ENCODE measurements at regions not wholly inside any gene's neighbourhood (a gene's known extent, or its start where the extent isn't known, plus 50 kb on each side); places are given as distances from the start of the nearest gene placed in this dataset.
"Not testable (repeated sequence)": the region's sequence is repeated elsewhere in the genome, so short reads cannot be mapped to it uniquely, and the experiment has no call there.

DNA sequence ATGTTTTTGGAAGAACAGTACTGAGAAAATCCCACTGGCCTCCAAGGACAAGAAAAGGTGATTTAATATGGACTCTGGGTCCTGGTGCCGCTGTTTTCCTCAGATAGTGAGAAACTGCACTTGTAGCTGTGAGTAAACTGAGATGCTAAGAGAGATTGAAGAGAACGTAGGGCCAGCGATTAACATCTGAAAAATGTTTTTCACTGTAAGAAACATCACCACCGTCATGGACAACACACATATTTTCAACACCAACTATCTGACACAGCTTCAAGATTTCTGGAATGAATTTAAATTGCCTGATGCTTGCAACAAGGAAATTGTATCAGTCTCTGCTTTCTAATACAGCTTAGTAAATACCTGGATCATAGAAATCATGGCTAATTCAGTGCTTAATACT, 158.2 kb upstream of the SMIM31 start:
- no peaks in the 10 kb centered on the region for H3K9me3 ChIP-seq
- H3K27me3 ChIP-seq = no peaks in the 10 kb centered on the region
- no peak for ATAC-seq
- DNase-seq = no peak
- no peak overlapping the region for H3K4me3 ChIP-seq
- H3K4me1 ChIP-seq = no peaks in the 10 kb centered on the region
- intact Hi-C loops (cut with DNase I) = no loop called here
- H3K27ac ChIP-seq = no peak overlapping the region
- no peaks in the 10 kb centered on the region for H3K36me3 ChIP-seq
- TF ChIP-seq, protein P1, sequence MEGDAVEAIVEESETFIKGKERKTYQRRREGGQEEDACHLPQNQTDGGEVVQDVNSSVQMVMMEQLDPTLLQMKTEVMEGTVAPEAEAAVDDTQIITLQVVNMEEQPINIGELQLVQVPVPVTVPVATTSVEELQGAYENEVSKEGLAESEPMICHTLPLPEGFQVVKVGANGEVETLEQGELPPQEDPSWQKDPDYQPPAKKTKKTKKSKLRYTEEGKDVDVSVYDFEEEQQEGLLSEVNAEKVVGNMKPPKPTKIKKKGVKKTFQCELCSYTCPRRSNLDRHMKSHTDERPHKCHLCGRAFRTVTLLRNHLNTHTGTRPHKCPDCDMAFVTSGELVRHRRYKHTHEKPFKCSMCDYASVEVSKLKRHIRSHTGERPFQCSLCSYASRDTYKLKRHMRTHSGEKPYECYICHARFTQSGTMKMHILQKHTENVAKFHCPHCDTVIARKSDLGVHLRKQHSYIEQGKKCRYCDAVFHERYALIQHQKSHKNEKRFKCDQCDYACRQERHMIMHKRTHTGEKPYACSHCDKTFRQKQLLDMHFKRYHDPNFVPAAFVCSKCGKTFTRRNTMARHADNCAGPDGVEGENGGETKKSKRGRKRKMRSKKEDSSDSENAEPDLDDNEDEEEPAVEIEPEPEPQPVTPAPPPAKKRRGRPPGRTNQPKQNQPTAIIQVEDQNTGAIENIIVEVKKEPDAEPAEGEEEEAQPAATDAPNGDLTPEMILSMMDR (IDR thresholded peaks at IDR 0.05) = no peak

DNA sequence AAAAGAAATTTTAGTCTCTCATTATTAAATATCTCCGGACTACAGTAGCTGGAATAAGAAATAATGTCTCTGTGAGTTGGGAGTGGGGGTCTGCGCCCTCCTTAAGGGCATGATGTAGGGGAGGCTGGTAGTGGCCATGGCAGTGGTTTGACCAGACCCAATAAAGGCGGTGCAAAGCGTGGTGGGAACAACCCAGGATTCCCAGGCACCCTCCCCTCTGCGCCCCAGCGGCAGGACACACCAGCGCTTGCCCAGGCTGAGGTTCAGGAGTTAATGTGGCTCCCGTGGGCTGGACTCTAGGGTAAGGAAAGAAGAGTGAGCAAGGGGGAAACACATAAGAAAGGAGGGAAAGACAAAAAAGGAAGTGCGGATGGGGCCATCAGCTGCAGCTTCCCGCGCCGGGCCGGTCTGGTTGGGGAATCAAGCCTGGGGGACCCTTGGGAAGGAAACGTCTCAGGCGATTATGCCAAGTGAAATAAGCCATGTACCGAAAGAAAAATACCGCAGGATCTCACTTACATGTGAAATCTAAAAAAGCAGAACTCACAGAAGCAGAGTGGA, 157.5 kb upstream of the SMIM31 start:
- intact Hi-C loops (cut with DNase I) = no loop called here
- Histone ChIP-seq H3K27ac (no peak overlapping the region), H3K4me3 (no peak overlapping the region), H3K36me3 (no peaks in the 10 kb centered on the region), H3K4me1 (no peaks in the 10 kb centered on the region), H3K9me3 (peaks cover 0 to 4% of the 10 kb centered on the region in 2 donors), H3K27me3 (no peaks in the 10 kb centered on the region)
- peak in 1 of 4 donors; percentile 45 for DNase-seq
- ATAC-seq = no peak
- TF ChIP-seq, protein P1 (IDR thresholded peaks at IDR 0.05) = no peak

DNA sequence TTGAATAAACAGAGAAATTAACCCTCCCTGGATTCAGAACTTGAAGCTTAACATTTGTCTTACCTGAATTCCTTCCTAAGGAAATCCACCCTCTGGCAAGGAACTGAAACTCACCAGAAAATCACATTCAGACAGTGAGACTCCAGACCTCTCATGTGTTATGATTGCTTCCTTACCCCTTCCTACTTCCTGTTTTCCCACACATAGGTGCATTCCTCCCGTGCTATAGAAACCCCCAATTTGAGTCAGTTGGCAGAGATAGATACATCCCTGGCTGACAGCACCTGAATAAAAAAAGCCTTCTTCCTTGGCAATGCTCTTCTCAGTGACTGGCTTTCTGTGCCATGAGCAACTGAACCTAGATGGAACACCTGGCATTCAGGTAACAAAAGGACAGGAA, 157.0 kb upstream of the SMIM31 start:
- H3K27me3 ChIP-seq = no peaks in the 10 kb centered on the region
- H3K9me3 ChIP-seq = peaks cover 0 to 9% of the 10 kb centered on the region in 2 donors
- intact Hi-C loops (cut with DNase I) = no loop called here
- no peak for DNase-seq
- no peak overlapping the region for H3K4me3 ChIP-seq
- H3K4me1 ChIP-seq = no peaks in the 10 kb centered on the region
- no peaks in the 10 kb centered on the region for H3K36me3 ChIP-seq
- no peak for ATAC-seq
- H3K27ac ChIP-seq = no peak overlapping the region
- TF ChIP-seq, protein P1 (IDR thresholded peaks at IDR 0.05) = no peak

DNA sequence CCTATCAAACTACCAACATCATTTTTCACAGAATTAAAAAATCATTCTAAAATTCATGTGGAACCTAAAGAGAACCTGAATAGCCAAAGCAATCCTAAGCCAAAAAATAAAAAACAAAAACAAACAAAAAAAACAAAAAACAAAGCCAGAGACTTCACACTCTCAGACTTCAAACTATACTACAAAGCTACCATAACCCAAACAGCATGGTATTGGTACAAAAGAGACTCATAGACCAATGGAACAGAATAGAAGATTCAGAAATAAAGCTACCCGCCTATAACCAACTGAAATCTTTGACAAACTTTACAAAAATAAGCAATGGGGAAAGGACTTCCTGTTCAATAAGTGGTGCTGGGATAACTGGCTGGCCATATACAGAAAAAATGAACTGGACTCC, 152.3 kb upstream of the SMIM31 start:
- H3K36me3 ChIP-seq = no peaks in the 10 kb centered on the region
- ATAC-seq = no peak
- H3K4me3 ChIP-seq = no peak overlapping the region
- H3K27me3 ChIP-seq = no peaks in the 10 kb centered on the region
- H3K27ac ChIP-seq = no peak overlapping the region
- peaks cover 0 to 19% of the 10 kb centered on the region in 2 donors for H3K9me3 ChIP-seq
- TF ChIP-seq, protein P1 (IDR thresholded peaks at IDR 0.05) = no peak
- intact Hi-C loops (cut with DNase I) = no loop called here
- no peak for DNase-seq
- H3K4me1 ChIP-seq = no peaks in the 10 kb centered on the region

DNA sequence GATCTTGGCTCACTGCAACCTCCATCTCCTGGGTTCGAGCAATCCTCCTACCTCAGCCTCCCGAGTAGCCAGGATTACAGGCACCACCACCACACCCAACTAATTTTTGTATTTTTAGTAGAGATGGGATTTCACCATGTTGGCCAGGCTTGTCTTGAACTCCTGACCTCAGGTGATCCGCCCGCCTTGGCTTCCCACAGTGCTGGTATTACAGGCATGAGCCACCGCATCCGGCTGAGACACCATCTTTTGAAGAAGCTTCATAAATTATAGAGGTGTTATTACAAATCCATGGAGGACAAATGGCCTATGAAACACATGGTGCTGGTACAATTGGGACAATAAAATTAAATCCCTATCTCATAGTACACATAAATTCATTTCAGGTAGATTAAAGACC, 148.1 kb upstream of the SMIM31 start:
- H3K27ac ChIP-seq; H3K4me1 ChIP-seq; intact Hi-C loops (cut with DNase I); H3K27me3 ChIP-seq; H3K4me3 ChIP-seq; DNase-seq; H3K36me3 ChIP-seq; ATAC-seq: not testable (repeated sequence)
- H3K9me3 ChIP-seq = peaks cover 0 to 19% of the 10 kb centered on the region in 2 donors

DNA sequence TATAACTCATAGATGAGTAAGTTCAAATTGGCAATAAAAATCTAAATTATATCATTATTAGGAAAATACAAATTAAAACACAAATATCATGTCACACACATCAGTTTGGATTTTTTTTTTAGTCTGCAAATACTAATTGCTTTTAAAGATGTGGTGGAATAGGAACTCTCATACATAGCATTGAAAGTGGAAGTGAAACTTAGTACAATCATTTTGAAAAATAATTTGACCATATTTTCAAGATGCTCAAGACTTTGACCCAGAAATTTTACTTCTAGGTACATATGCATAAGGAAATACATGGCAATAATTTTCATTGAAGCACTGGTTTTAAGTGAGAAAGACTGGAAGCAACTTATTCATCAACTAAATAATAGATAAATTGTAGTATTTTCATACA, 147.5 kb upstream of the SMIM31 start:
- Histone ChIP-seq H3K36me3 (no peaks in the 10 kb centered on the region), H3K27ac (no peak overlapping the region), H3K4me1 (no peaks in the 10 kb centered on the region), H3K4me3 (no peak overlapping the region), H3K9me3 (peaks cover 0 to 15% of the 10 kb centered on the region in 2 donors), H3K27me3 (no peaks in the 10 kb centered on the region)
- DNase-seq (no peak), ATAC-seq (no peak)
- TF ChIP-seq, protein P1 (IDR thresholded peaks at IDR 0.05) = no peak
- intact Hi-C loops (cut with DNase I) = no loop called here

All from left lung (tissue), 4 donors.